ENCODE measurements at regions not wholly inside any gene's neighbourhood (a gene's known extent, or its start where the extent isn't known, plus 50 kb on each side); places are given as distances from the start of the nearest gene placed in this dataset.
"Not testable (repeated sequence)": the region's sequence is repeated elsewhere in the genome, so short reads cannot be mapped to it uniquely, and the experiment has no call there.

DNA sequence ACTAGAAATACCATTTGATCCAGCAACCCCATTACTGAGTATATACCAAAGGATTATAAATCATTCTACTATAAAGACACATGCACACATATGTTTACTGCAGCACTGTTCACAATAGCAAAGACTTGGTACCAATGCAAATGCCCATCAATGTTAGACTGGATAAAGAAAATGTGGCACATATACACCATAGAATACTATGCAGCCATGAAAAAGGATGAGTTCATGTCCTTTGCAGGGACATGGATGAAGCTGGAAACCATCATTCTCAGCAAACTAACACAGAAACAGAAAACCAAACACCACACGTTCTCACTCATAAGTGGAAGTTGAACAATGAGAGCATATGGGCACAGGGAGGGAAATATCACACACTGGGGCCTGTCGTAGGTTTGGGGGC, 106.0 kb downstream of the SPATA18 start:
- DNase-seq, result not testable (repeated sequence)

DNA sequence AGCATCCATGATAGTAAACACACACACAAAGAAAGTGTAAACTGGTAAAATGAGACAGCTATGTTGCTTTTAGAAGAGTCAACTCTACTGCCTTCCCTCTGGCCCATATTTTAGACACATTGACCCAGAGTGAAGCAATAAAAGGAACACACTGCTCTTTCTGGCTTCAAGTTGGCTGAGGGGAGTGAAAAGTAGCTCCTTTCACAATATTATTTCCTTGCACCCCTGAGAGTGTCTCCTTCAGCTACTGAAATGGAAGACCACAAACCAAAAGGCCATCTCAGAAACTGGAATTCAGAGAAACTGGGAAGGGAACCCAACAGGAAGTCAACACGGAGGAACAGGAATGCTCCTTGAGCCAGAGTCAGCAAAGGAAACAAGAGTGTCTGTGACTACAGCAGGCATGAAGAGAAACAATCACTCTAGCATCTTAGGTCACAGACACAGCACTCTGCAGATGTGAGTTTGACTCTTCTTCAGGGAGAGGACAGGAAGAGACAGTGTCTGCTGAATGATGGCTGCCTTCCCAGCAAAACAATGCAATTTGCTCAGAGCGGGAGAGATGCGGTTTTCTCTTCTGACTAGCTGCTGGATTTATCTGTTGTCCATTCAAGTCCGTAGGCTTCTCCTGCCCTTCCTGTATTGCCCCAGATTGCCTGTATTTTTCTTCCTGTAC, 106.7 kb downstream of the SPATA18 start:
- no peak for DNase-seq

DNA sequence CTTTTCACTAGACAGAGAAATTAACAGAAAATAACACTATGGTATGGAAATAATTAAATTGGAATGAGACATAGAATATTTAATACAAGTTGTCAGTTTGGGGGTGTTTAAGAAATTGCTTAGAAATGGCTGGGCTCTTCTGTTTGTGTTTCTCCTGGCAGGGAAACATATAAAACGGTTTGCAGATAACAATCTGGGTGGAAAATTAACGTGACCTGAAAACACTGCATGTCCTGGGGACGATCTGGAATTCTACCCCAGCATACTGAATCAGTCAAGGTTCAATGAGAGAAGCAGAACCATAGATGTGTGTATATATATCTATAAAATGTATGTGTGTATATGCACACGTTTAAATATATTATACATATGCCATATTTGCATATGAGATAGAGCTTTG, 109.8 kb downstream of the SPATA18 start:
- no peak for DNase-seq

DNA sequence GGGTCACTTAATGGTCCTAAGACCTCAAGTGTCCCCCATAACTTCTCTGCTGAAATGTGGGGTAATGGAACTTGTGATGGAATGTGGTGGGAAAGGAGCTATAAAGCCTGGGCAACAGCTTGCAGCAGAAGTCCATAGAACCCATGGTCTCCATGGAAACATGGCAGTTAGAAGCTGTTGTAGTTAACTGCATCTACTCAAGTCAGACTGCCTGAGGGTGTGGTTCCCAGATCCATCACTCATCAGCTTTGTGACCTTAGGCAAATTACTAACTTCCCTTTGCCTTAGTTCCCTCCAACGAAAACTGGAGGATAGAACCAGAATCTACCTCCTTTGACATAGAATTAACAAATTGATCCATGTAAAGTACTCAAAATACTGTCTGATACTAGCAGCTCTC, 113.0 kb downstream of the SPATA18 start:
- DNase-seq, result no peak

DNA sequence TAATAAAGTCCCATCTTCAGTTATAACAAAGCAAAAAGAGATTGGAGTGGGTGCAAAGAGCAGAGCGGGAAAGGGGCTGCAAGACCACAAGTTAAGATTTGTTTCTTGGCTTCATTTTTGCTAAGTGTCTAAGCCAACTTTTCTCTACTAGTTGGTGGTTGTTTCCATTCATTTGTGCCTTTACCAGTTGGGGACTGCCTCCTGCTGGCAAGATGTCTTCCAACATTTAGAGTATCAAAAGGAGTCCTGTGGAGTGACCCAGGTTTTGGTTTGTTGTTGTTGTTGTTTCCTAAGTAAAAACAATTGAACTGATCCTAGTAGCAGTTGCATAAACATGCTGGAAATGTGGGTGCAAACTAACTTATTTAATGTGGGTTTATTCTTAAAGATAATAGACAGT, 121.1 kb downstream of the SPATA18 start:
- DNase-seq, result no peak

DNA sequence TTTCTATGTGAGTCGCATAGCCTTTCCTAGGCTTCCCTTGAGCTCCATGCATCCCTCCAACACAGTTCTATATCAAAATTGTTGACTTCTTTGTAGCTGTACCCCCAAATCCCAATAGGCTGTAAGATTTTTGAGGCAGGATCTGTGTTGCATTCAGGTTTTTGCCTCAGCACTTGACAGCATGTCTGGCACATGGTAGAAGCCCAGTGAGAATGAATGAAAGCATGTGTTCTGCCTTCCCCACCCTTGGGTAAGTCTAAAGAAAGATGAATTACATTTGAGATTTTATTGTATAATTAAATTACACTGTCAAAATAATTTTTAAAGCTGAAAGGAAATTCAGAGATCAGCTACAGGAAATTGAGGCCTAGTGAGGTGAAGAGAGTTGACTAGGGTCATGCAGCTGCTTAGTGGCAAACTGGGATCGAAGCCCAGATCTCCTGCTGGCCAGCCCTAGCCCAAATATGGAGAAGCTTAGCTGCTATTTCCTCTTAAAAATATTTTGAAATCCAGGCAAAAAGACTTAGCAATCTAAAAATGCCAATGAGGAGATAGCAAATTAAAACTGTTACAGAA, 122.5 kb downstream of the SPATA18 start:
- no peak for DNase-seq

DNA sequence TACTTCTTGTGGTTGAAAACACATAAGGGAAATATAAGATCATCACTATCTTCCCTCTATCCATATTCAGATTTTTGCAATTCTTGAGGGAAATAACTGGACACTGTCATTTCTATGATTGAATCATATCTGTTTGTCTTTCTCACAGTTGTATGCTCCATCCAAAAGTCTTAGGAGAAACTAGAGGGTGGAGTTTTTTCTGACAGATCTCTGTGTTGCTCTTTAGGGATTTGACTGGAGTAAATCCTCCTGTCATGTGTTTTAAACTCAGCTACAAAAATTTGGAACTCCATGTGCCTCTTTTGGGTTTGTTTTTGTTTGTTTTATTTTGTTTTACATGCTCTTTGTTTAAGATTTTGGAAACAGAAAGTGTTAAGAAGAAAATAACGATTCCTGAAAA, 136.5 kb downstream of the SPATA18 start:
- no peak for DNase-seq

DNA sequence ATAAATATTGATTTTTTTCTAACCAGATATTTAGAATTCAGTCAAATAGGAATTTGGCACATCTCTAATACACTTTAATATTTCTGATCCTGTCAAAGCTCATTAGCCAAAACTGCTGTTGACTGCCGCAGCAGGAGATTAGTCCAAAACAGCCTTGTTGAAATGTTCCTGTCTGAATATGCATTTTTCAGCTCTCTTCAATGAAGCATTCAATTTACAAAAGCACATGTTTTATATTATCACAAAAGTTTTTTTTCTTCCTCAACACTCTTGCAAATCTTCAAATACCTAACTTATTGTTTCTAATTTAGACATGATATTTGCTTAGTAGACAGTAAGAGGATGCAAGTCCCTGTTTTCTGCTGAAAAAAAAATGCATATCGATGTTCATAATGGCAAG, 140.9 kb downstream of the SPATA18 start:
- DNase-seq, result no peak

DNA sequence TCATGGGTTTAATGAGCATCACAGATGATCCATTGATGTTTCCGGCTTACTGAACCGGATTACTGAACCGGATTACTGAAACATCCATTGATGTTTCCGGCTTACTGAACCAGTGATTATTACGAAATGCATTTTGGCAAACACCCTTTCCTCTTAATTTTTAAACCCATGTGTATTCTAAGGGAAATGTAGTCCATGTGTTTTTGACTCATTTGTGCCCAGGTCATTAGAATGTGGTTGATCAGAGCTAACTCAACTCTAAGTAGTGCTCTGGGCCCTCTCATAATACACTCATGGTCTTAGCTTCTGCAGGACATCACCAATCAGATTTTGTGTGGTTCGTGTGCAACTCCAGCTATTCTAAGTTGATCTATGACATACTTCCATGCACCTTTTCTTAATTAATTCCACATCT, 141.6 kb downstream of the SPATA18 start:
- DNase-seq, result no peak

DNA sequence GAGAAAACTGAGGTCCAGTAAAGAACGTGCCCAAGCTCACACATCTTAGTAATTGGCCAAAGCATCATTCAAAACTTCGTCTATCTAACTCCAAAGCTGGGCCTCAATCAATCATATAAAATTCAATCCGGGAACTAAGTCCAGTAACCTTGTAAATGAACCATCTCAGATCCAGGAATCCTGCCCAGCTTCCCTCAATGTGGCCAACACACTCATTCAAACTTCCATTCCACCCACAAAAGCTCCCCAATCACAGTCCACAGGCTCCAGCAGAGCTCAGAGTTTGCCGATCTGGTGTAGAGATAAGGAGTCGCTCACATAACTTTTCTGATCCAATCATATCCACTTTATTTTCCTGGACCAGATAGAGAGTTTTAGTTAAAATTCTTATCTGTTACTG, 144.8 kb downstream of the SPATA18 start:
- DNase-seq, result no peak

DNA sequence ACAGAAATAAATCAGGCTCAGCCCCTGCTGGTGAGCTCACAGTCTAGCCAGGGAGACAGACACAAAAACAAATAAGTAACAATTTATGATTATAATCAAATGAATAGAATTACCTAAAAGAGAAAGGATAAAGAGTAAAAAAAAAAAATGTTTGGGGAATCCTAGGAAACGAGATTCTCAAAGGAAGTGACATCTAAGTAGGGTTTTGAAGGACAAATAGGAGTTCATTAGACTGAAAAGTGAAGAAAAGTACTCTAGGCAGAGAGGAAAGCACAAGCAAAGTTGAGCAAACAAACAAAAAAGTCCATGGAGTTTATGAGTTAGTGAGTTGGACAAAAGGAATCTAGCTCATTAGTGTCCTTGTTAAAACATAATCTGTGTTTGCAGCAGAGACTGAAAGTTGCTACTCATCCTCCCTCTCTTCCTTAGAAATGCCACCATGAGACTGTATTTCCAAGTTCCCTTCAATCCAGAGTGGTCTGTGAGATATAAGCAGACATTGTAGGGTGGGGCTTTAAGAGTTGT, 145.6 kb downstream of the SPATA18 start:
- no peak for DNase-seq

DNA sequence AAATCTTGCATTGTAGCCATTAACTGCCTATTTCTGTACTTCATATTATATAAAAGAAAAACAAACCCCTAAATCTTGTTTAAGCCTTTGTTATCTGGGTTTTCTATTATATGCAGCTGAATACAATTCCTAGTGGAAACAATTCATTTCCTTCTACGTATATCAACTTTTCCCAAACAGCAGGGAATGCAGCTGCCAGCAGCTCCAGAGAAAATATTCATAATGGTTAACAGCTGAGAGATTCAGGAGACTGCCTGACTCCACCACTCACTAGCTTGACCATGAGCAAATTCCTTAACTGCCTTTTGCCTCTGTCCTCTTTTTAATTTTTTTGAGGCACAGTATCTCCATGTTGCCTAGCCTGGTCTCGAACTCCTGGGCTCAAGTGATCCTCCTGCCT, 146.2 kb downstream of the SPATA18 start:
- no peak for DNase-seq

DNA sequence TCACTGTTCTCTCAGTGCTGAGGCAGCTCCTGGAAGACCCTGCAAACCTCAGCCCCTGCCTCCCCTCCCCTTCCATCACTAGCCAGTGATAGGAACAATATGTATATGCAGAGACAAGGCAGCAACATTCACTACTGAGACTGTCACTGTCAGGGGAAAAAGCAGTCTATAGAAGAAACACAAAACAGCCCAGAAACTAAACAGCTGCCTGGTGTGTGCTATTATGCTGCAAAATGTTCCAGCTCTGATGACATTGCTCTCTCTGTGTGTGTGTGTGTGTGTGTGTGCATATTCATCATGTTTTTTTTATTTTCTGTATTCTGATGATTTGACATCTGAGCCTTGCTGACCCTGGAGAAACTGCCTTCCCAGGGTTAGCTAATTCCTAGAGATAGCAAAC, 147.2 kb downstream of the SPATA18 start:
- no peak for DNase-seq

DNA sequence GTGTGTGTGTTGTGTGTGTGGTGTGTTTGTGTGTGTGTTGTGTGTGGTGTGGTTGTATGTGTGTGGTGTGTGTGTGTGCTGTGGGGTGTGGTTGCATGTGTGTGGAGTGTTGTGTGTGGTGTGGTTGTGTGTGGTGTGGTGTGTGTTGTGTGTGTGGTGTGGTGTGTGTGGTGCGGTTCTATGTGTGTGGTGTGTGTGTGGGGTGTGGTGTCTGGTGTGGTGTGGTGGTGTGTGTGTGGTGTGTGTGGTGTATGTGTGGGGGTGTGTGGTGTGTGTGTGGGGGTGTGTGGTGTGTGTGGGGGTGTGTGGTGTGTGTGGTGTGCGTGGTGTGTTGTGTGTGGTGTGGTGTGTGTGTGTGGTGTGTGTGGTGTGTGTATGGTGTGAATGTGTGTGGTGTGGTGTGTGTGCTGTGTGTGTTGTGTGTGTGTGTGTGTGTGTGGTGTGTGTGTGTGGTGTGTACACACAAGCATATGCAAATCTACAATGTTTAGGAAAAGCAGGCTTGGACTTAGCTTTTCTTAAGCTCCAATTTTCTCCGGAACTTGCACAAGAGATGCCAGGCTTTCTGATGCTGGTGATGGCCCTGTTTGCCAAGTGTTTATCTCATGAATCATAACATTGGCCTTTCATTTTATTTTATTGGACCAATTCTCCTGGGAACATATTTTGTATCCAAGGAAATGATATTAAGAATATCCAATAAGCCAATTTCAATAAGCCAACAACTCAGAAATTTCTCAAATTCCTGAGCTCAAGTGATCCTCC, 148.7 kb downstream of the SPATA18 start:
- DNase-seq, result no peak

DNA sequence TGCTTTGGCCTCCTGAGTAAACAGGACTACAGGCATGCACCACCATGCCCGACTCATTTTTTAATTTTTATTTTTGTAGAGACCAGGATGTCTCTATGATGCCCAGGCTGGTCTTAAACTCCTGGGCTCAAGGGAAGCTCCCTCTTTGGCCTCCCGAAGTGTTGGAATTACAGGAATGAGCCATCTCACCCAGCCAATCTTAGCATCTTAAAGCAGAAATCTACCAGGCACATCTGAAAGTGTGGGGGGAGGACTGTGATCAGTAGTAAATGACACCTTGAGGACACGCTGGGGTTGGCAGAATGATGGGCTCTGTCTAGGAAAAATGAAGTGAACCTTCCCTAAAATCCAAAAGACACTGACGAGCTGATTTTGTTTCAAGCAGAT, 149.2 kb downstream of the SPATA18 start:
- DNase-seq, result no peak

DNA sequence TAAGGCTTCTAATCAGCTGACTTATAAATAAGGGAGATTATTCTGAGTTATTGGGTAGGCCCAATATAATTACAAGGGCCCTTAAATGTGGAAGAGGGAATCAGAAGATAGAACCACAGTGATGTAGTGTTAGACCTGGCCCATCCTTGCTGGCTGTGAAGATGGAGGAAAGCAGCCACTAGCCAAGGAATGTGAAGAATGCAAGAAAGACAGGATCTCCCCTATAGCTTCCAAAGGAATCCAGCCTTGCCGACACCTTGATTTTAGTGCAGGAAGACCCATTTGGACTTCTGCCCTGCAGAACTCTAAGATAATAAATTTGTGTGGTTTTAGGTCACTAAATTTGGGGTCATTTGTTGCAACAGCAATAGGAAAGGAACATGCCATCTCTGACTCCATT, 150.6 kb downstream of the SPATA18 start:
- no peak for DNase-seq

DNA sequence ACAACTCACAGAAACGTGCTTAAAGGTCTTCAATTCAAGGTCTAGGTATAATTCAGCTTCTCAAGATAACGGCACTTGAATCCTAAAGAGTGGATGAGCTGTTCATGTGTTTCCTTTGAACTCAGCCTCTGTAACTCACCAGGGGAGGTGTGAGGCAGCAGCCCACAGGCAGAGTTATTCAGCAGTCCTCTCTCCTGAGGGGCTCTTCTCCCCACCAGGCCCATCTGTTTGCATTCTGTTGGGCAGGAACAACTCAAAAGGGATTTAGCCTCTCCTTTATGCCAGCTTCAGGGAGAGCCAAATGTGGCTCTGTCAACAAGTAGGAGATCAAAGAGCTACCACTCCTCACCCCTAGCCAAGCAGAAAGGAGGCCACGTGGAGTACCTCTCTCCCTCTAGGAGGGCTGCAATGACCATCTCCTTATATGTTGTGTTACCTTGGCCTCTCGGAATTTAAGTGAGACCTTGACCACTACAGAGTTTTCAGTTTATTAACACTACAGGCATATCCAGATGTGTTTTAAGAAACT, 151.2 kb downstream of the SPATA18 start:
- no peak for DNase-seq

DNA sequence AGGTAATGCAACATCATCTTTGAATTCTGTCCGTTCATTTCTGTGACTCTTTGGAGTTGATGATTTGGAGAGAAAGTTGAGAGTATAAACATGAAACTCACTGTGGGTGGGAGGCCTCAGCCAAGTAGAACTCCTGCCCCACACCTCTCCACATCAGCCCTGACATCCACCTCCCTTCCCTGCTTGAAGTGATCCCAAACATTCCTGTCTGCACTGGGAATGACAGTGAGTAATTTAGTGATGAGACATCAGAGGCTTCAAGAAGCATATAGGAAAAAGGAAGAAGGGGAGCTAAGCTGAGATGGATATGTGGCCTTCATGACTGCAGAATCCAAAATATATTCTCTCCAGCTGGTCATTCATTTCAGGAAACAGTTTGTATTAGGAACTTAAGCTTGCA, 151.8 kb downstream of the SPATA18 start:
- DNase-seq, result no peak

DNA sequence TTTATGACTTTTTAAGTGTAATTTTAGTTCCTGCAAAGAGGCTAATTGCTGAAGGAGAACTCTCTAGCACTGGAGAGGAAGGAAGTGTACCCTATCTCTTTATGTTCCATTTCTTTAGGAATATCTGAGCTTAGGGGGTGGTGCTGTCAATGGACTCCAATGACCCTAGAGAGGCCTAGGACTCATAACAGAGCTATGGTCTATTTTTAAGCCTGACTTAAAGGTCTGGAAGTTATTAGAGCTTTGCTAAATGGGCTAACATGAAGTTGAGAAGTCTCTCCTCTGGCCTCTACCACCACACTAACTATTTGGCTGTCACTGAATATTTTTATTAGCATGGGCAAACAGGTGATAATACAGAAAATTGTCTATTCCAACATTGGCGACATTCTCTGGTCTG, 152.2 kb downstream of the SPATA18 start:
- no peak for DNase-seq

DNA sequence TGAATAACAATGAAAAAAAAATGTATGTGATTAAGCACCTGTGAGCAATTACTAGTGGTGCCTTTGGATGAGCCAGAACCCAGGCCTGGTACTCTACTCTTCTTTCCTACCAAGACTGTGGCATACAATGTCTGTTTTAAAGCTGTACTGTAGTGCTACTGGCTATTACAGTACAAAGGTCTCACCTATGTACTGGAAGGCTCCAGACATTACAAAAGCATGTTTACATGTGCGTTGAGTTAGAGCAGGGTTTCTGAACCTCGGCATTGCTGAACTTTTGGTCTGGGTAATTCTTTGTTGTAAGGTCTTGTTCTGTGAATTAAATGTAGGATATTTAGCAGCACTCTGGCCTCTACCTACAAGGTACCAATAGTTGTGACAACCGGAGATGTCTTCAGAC, 153.8 kb downstream of the SPATA18 start:
- DNase-seq, result no peak

DNA sequence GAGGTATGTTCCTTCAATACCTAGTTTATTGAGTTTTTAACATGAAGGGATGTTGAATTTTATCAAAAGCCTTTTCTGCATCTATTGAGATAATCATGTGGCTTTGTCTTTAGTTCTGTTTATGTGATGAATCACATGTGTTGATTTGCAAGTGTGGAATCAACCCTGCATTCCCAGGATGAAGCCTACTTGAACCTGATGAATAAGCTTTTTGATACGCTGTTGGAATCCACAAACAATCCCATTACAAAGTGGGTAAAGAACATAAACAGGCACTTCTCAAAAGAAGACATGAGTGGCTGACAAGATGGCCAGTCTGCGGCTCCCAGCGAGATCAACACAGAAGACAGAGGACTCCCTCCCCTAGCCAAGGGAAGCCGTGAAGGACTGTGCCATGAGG, 156.0 kb downstream of the SPATA18 start:
- not testable (repeated sequence) for DNase-seq

DNA sequence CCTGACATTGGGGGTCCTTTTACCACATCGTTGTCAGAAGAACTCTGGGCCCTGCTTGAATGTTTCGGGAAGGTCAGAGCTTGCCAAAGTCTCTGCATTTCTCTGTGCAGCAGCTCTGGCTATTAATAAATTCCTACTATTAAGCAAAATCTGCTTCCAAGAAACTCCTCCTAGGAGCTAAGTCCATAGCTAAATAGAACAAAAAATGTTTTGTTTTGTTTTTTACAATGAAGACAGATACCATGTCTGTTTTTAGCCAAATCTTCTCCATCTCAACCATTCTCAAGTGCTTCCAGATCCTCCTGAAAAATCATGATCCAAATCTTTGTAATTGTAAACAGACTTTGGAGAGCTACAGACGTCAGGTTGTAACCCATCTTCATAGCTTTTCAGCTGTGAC, 161.6 kb downstream of the SPATA18 start:
- no peak for DNase-seq

DNA sequence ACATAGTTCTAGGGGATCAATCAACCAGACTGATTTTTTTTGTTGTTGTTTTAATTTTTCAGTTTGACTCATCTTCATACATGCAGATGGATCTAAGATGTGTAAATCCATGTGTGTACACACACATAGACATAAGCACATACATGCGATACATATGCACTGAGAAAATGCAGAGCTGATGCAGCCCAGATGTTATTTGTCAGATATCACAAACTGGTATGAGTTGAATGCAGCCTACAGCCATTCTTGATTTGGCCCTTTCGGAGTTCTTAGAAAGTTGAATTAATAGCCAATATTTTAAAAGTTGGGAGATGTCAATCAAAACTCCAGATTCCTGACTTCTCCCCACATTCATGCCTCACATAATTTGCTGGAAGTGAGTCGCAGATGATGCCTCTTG, 180.4 kb downstream of the SPATA18 start:
- no peak for DNase-seq

Measured in inflammatory macrophage treated with lipopolysaccharide for 1 hour (primary cell).